Transverse colon (tissue), 4 donors: ENCODE measurements at regions not wholly inside any gene's neighbourhood (a gene's known extent, or its start where the extent isn't known, plus 50 kb on each side); places are given as distances from the start of the nearest gene placed in this dataset.

Experiments used
- CTCF ChIP-seq, 5 experiments: fragments of 200-600 bp in 3 of 5; fragments of 450-650 bp in 2 of 5; sonication (generic) in 3 of 5; IDR thresholded peaks; 1 replicate in 2 of 5; 2 replicates in 3 of 5; pipeline ENCODE4 v1.5.1; 2016 to 2017; ENCODE audit warnings: antibody characterized with exemption in 5 of 5, inconsistent platforms in 3 of 5, mild to moderate bottlenecking in 2 of 5, moderate library complexity in 1 of 5
- POLR2A ChIP-seq: fragments of 450-650 bp; IDR thresholded peaks from one replicate; pipeline ENCODE4 v1.6.1; 2016; ENCODE audit warnings: antibody characterized with exemption, mild to moderate bottlenecking, moderate library complexity
- POLR2AphosphoS5 ChIP-seq, 3 donors: sonication (generic); formaldehyde crosslinking; IDR thresholded peaks; one replicate each; pipeline ENCODE4 v1.6.1; 2016; ENCODE audit warnings: antibody characterized with exemption in 3 of 3

GRCh38 chr7:145106001-145106400 lies 270.1 kb upstream of the TPK1 start:
- TF ChIP-seq CTCF (IDR thresholded peaks at IDR 0.05) (no peak), POLR2A (no peak), POLR2AphosphoS5 (IDR thresholded peaks at IDR 0.05) (no peak)
